ENCODE measurements at regions not wholly inside any gene's neighbourhood (a gene's known extent, or its start where the extent isn't known, plus 50 kb on each side); places are given as distances from the start of the nearest gene placed in this dataset.

DNA sequence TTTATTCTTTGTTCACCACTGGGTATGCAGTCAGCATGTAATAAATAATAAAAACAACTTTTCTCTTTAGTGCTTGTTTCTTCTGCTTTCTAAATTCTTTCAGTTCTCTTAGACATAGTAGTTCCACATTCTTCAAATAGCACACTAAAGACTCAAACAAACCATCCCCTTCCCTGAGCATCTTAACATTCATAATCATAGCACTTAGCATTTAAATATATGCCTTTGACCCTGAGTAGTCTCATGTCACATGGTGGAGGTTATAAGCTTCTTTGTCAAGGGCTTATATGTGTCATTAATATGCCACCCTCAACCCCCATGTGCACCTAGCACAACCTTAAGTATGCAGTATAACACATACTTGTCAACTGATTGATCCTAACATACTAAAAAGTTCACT is 212.7 kb downstream of the PHLDA1 start:
- H3K27me3 ChIP-seq (ENCODE audit: low read depth, low read length): 0 out of 2 replicates have a peak, but pooled peaks cover 8% of the 10 kb centered on the region
- H3K4me2 ChIP-seq (ENCODE audit: low read length): no peak overlapping the region
- no peaks in the 10 kb centered on the region for H3K9me3 ChIP-seq (ENCODE audit: insufficient read depth, low read length)
- TF ChIP-seq EZH2phosphoT487 (IDR thresholded peaks at IDR 0.05; ENCODE audit: low read depth): no peak
- TF ChIP-seq, protein P1, sequence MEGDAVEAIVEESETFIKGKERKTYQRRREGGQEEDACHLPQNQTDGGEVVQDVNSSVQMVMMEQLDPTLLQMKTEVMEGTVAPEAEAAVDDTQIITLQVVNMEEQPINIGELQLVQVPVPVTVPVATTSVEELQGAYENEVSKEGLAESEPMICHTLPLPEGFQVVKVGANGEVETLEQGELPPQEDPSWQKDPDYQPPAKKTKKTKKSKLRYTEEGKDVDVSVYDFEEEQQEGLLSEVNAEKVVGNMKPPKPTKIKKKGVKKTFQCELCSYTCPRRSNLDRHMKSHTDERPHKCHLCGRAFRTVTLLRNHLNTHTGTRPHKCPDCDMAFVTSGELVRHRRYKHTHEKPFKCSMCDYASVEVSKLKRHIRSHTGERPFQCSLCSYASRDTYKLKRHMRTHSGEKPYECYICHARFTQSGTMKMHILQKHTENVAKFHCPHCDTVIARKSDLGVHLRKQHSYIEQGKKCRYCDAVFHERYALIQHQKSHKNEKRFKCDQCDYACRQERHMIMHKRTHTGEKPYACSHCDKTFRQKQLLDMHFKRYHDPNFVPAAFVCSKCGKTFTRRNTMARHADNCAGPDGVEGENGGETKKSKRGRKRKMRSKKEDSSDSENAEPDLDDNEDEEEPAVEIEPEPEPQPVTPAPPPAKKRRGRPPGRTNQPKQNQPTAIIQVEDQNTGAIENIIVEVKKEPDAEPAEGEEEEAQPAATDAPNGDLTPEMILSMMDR (IDR thresholded peaks at IDR 0.05; ENCODE audit: low read depth, low read length): no peak
- H3K4me3 ChIP-seq (ENCODE audit: low read length): no peak overlapping the region
- H4K20me1 ChIP-seq (ENCODE audit: insufficient read depth, low read length): no peaks in the 10 kb centered on the region
- no peaks in the 10 kb centered on the region for H3K36me3 ChIP-seq (replicated peaks; ENCODE audit: low read depth, low read length)
- peaks cover 3% of the 10 kb centered on the region; the same call in 1 of the 2 replicates for H3K4me1 ChIP-seq (ENCODE audit: low read length)
- no peaks in the 10 kb centered on the region for H3K79me2 ChIP-seq (ENCODE audit: low read length)
- H3K9ac ChIP-seq (ENCODE audit: low read length): no peak overlapping the region
- H2AFZ ChIP-seq (ENCODE audit: low read depth, low read length): no peak overlapping the region
- no peak overlapping the region for H3K27ac ChIP-seq (ENCODE audit: low read length)

DNA sequence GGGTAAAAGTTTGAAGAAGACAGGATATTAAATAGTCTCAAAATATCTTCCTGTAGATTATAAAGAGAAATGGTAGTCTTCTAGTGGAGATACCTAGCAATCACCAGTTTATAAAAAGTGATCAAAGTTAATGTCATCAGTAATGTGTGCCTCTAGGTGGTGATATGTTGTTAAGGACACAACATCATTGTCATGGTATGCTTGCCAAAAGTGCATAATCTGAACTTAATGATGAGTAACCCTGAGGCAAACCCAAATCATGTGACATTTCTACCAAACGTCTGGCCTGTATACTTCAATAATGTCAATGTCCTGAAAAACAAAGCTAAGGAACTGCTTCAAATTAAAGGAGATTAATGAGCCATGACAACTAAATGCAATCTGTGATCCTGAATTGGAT is 214.7 kb downstream of the PHLDA1 start:
- H3K27ac ChIP-seq (ENCODE audit: low read length): no peak overlapping the region
- H3K9ac ChIP-seq (ENCODE audit: low read length): no peak overlapping the region
- H3K4me3 ChIP-seq (ENCODE audit: low read length): no peak overlapping the region
- H4K20me1 ChIP-seq (ENCODE audit: insufficient read depth, low read length): no peaks in the 10 kb centered on the region
- no peak overlapping the region for H3K4me2 ChIP-seq (ENCODE audit: low read length)
- 0 out of 2 replicates have a peak, but pooled peaks cover 10% of the 10 kb centered on the region for H3K27me3 ChIP-seq (ENCODE audit: low read depth, low read length)
- no peak for TF ChIP-seq EZH2phosphoT487 (IDR thresholded peaks at IDR 0.05; ENCODE audit: low read depth)
- TF ChIP-seq, protein P1 (IDR thresholded peaks at IDR 0.05; ENCODE audit: low read depth, low read length): peak; percentile 43; the same call in 1 of the 2 replicates
- no peaks in the 10 kb centered on the region for H3K79me2 ChIP-seq (ENCODE audit: low read length)
- H3K36me3 ChIP-seq (replicated peaks; ENCODE audit: low read depth, low read length): no peaks in the 10 kb centered on the region
- H2AFZ ChIP-seq (ENCODE audit: low read depth, low read length): no peak overlapping the region
- H3K4me1 ChIP-seq (ENCODE audit: low read length): peaks cover 19% of the 10 kb centered on the region
- no peaks in the 10 kb centered on the region for H3K9me3 ChIP-seq (ENCODE audit: insufficient read depth, low read length)

DNA sequence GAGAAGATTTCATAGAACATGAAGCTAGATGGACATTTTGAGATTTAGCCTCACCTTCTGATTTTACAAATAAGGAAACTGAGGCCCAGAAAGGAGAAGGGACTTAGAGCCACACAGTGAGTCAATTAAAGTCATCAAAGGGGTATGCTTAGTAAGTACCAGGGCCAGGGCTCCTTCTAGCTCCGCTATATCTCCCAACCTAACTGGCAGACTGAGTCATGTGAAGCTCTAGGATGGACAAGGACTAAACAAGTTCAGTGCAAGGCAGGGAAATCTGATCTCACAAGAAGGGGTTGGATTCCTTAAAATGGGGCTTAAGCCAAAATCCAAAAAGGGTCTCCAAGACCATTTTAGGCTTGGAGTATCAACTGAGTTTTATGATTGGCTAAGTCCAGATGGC is 215.8 kb downstream of the PHLDA1 start:
- TF ChIP-seq, protein P1 (IDR thresholded peaks at IDR 0.05; ENCODE audit: low read depth, low read length): no peak
- TF ChIP-seq EZH2phosphoT487 (IDR thresholded peaks at IDR 0.05; ENCODE audit: low read depth): no peak
- Histone ChIP-seq H3K79me2 (ENCODE audit: low read length) (no peaks in the 10 kb centered on the region), H3K9ac (ENCODE audit: low read length) (no peak overlapping the region), H3K36me3 (replicated peaks; ENCODE audit: low read depth, low read length) (no peaks in the 10 kb centered on the region), H3K27ac (ENCODE audit: low read length) (no peak overlapping the region), H3K4me1 (ENCODE audit: low read length) (peaks cover 20% of the 10 kb centered on the region), H3K9me3 (ENCODE audit: insufficient read depth, low read length) (no peaks in the 10 kb centered on the region), H2AFZ (ENCODE audit: low read depth, low read length) (no peak overlapping the region), H3K4me3 (ENCODE audit: low read length) (no peak overlapping the region), H3K27me3 (ENCODE audit: low read depth, low read length) (0 out of 2 replicates have a peak, but pooled peaks cover 10% of the 10 kb centered on the region), H4K20me1 (ENCODE audit: insufficient read depth, low read length) (no peaks in the 10 kb centered on the region), H3K4me2 (ENCODE audit: low read length) (no peak overlapping the region)

GRCh38 chr12:75814851-75815754 is 216.5 kb downstream of the PHLDA1 start:
- Histone ChIP-seq H3K27ac (ENCODE audit: low read length) (no peak overlapping the region), H2AFZ (ENCODE audit: low read depth, low read length) (no peak overlapping the region), H3K4me3 (ENCODE audit: low read length) (no peak overlapping the region), H4K20me1 (ENCODE audit: insufficient read depth, low read length) (no peaks in the 10 kb centered on the region), H3K9me3 (ENCODE audit: insufficient read depth, low read length) (no peaks in the 10 kb centered on the region), H3K27me3 (ENCODE audit: low read depth, low read length) (0 out of 2 replicates have a peak, but pooled peaks cover 6% of the 10 kb centered on the region), H3K4me1 (ENCODE audit: low read length) (peaks cover 20% of the 10 kb centered on the region), H3K9ac (ENCODE audit: low read length) (no peak overlapping the region), H3K4me2 (ENCODE audit: low read length) (no peak overlapping the region), H3K79me2 (ENCODE audit: low read length) (no peaks in the 10 kb centered on the region), H3K36me3 (replicated peaks; ENCODE audit: low read depth, low read length) (no peaks in the 10 kb centered on the region)
- TF ChIP-seq, protein P1 (IDR thresholded peaks at IDR 0.05; ENCODE audit: low read depth, low read length): no peak
- no peak for TF ChIP-seq EZH2phosphoT487 (IDR thresholded peaks at IDR 0.05; ENCODE audit: low read depth)
